SU-DHL-6 (cell line): ENCODE measurements at regions not wholly inside any gene's neighbourhood (a gene's known extent, or its start where the extent isn't known, plus 50 kb on each side); places are given as distances from the start of the nearest gene placed in this dataset.

Source experiments
- EZH2phosphoT487 ChIP-seq: fragments of 200-600 bp; sonication (generic), shearing (Covaris generic); conservative IDR thresholded peaks from 2 replicates; pipeline ENCODE4 v1.6.1; 2018; ENCODE audit warnings: mild to moderate bottlenecking, antibody characterized with exemption, low read length, moderate library complexity, mixed read lengths
- TF ChIP-seq, protein P1 (sequence below): fragments of 200-600 bp; sonication (generic); IDR thresholded peaks from one replicate; pipeline ENCODE4 v1.5.1; 2017; ENCODE audit warnings: antibody characterized with exemption, mild to moderate bottlenecking, low read length, moderate library complexity; ENCODE audit not compliant: insufficient read depth, poor library complexity, severe bottlenecking

DNA sequence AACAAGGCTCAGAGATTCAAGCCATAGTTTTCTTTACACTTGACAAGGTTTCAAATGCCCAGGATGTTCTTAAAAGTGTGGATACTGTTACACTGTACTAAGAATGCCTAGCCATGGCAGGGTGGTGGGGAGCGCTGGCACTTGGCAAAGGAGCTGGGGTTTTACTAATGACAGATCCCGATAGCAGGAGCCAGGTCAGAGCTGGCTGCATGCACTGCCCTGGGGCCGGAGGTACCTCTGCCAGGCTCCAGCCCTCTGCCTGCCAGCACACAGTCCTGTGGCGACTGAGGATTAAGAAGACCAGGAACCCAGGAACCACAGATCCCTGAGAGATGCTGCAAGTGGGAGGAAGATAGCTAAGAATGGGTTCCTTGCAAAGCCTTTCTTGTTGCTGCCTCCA is 260.3 kb downstream of the ALDH8A1 start:
- TF ChIP-seq, protein P1, sequence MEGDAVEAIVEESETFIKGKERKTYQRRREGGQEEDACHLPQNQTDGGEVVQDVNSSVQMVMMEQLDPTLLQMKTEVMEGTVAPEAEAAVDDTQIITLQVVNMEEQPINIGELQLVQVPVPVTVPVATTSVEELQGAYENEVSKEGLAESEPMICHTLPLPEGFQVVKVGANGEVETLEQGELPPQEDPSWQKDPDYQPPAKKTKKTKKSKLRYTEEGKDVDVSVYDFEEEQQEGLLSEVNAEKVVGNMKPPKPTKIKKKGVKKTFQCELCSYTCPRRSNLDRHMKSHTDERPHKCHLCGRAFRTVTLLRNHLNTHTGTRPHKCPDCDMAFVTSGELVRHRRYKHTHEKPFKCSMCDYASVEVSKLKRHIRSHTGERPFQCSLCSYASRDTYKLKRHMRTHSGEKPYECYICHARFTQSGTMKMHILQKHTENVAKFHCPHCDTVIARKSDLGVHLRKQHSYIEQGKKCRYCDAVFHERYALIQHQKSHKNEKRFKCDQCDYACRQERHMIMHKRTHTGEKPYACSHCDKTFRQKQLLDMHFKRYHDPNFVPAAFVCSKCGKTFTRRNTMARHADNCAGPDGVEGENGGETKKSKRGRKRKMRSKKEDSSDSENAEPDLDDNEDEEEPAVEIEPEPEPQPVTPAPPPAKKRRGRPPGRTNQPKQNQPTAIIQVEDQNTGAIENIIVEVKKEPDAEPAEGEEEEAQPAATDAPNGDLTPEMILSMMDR: no peak
- TF ChIP-seq EZH2phosphoT487: no peak
